WTC11 (cell line): ENCODE measurements at regions not wholly inside any gene's neighbourhood (a gene's known extent, or its start where the extent isn't known, plus 50 kb on each side); places are given as distances from the start of the nearest gene placed in this dataset.

Source experiments
- ATAC-seq: fragments of 200-7000 bp; cut with Tn5 transposase; 2 replicates; pipeline ENCODE4 v1.10.0; 2021; ENCODE audit warnings: mild to moderate bottlenecking, moderate library complexity
- CTCF ChIA-PET: fragments of 300-600 bp; sonication (Branson Sonifier 250); formaldehyde crosslinking; loops from one replicate; lab custom pipeline; 2021; ENCODE audit warnings: antibody characterized with exemption; lab: Charles Lee
- POLR2A ChIA-PET: fragments of 350-600 bp; sonication (Branson Sonifier 250); formaldehyde crosslinking; loops from one replicate; lab custom pipeline; 2021; ENCODE audit warnings: antibody characterized with exemption; lab: Charles Lee
- DNase-seq: peaks from one replicate; pipeline ENCODE4 v3.0.0; 2021; ENCODE audit warnings: low spot score
- H3K27ac Mint-ChIP-seq: 2 replicates; pipeline ENCODE4 v1.8.0; 2021; ENCODE audit warnings: mixed read lengths
- H3K27me3 Mint-ChIP-seq: 2 replicates; pipeline ENCODE4 v1.8.0; 2021; ENCODE audit warnings: low read depth, mild to moderate bottlenecking, moderate library complexity, mixed read lengths
- H3K36me3 Mint-ChIP-seq: 2 replicates; pipeline ENCODE4 v1.8.0; 2021; ENCODE audit warnings: mixed read lengths
- H3K4me1 Mint-ChIP-seq: 2 replicates; pipeline ENCODE4 v1.8.0; 2022; ENCODE audit warnings: mixed read lengths
- H3K4me3 Mint-ChIP-seq: 2 replicates; pipeline ENCODE4 v1.8.0; 2021; ENCODE audit warnings: mild to moderate bottlenecking, moderate library complexity, mixed read lengths
- H3K9me3 Mint-ChIP-seq: 2 replicates; pipeline ENCODE4 v1.8.0; 2021; ENCODE audit warnings: mixed read lengths
- CDX4 ChIP-seq: fragments of 250-450 bp; sonication (Bioruptor Pico); IDR thresholded peaks from 2 replicates; pipeline ENCODE4 v1.9.0; 2021; ENCODE audit warnings: moderate library complexity, mild to moderate bottlenecking, inconsistent platforms, borderline replicate concordance
- HMGA2 ChIP-seq: fragments of 250-450 bp; sonication (Bioruptor Pico); IDR thresholded peaks from 2 replicates; pipeline ENCODE4 v1.4.0; 2021; ENCODE audit warnings: mild to moderate bottlenecking, moderate library complexity
- HMGXB4 ChIP-seq: sonication (generic); formaldehyde crosslinking; IDR thresholded peaks from 2 replicates; pipeline ENCODE4 v1.8.1; 2023; ENCODE audit warnings: mild to moderate bottlenecking, moderate library complexity, missing genetic modification reagents
- JAZF1 ChIP-seq: fragments of 250-450 bp; sonication (Bioruptor Pico); IDR thresholded peaks from 2 replicates; pipeline ENCODE4 v1.9.0; 2021; ENCODE audit warnings: moderate library complexity, mild to moderate bottlenecking, inconsistent platforms
- MYBL2 ChIP-seq: sonication (generic); formaldehyde crosslinking; IDR thresholded peaks from 2 replicates; pipeline ENCODE4 v1.8.1; 2023; ENCODE audit warnings: mild to moderate bottlenecking, moderate library complexity, missing genetic modification reagents
- OVOL2 ChIP-seq: fragments of 250-450 bp; sonication (Bioruptor Pico); IDR thresholded peaks from 2 replicates; pipeline ENCODE4 v1.9.0; 2021; ENCODE audit warnings: mild to moderate bottlenecking, borderline replicate concordance
- RORB ChIP-seq: fragments of 250-450 bp; sonication (Bioruptor Pico); IDR thresholded peaks from 2 replicates; pipeline ENCODE4 v1.9.0; 2021; ENCODE audit warnings: mild to moderate bottlenecking
- STAT6 ChIP-seq: sonication (generic); formaldehyde crosslinking; conservative IDR thresholded peaks from 2 replicates; pipeline ENCODE4 v1.8.1; 2023; ENCODE audit warnings: mild to moderate bottlenecking, low read depth, missing genetic modification reagents, moderate library complexity
- ZNF317 ChIP-seq: sonication (generic); formaldehyde crosslinking; IDR thresholded peaks from 2 replicates; pipeline ENCODE4 v1.8.1; 2023; ENCODE audit warnings: low read depth, mild to moderate bottlenecking, moderate library complexity, missing genetic modification reagents, borderline replicate concordance
- ZNF512 ChIP-seq: sonication (generic); formaldehyde crosslinking; IDR thresholded peaks from 2 replicates; pipeline ENCODE4 v1.8.1; 2022; ENCODE audit warnings: missing genetic modification reagents, borderline replicate concordance
- TF ChIP-seq, protein P1 (sequence below): fragments of 200-600 bp; IDR thresholded peaks from 2 replicates; pipeline ENCODE4 v1.8.0; 2022; ENCODE audit warnings: antibody characterized with exemption
- TF ChIP-seq, protein P2 (sequence below): sonication (generic); formaldehyde crosslinking; IDR thresholded peaks from 2 replicates; pipeline ENCODE4 v1.8.1; 2023; ENCODE audit warnings: mild to moderate bottlenecking, missing genetic modification reagents, borderline replicate concordance

GRCh38 chr18:61750840-61751668 is 141.8 kb downstream of the RNF152 start:
- Mint-ChIP-seq H3K27ac (no peak overlapping the region), H3K27me3 (no peaks in the 10 kb centered on the region; the same call in 1 of the 2 replicates), H3K4me3 (no peak overlapping the region), H3K4me1 (peaks cover 15% of the 10 kb centered on the region), H3K36me3 (no peaks in the 10 kb centered on the region)
- DNase-seq, result no peak
- POLR2A ChIA-PET, result no interaction called here
- CTCF ChIA-PET, result no interaction called here
- TF ChIP-seq ZNF512, result no peak
- peak; percentile 96 for TF ChIP-seq HMGA2 (CRISPR knock-in tag)
- TF ChIP-seq, all 79 proteins: peak for 1
- H3K9me3 Mint-ChIP-seq, result no peaks in the 10 kb centered on the region
- no peak for ATAC-seq

DNA sequence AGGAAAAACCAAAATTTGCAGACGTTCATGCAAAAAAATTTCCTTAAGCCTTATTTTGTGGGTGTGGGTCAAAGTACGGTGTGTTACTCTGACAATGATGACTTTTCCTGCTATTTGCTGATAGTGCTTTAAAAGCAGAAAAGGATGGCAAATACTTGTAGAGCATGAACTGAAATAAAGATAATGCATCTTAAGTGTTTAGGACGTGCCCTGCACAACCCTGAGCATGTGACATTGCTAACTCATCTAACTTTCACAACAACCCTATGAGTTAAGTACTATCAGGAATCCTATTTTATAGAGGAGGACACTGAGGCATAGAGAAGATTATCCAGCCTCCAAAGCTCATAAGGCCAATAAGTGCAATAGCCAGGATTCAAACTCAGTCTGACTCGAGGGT is 143.3 kb downstream of the RNF152 start:
- H3K4me1 Mint-ChIP-seq, result peaks cover 13% of the 10 kb centered on the region
- TF ChIP-seq CDX4 (CRISPR knock-in tag) (no peak), HMGXB4 (CRISPR knock-in tag) (no peak), ZNF317 (CRISPR knock-in tag) (no peak), STAT6 (no peak), MYBL2 (CRISPR knock-in tag) (no peak), OVOL2 (CRISPR knock-in tag) (no peak), RORB (CRISPR knock-in tag) (no peak), JAZF1 (CRISPR knock-in tag) (no peak)
- TF ChIP-seq, protein P1, sequence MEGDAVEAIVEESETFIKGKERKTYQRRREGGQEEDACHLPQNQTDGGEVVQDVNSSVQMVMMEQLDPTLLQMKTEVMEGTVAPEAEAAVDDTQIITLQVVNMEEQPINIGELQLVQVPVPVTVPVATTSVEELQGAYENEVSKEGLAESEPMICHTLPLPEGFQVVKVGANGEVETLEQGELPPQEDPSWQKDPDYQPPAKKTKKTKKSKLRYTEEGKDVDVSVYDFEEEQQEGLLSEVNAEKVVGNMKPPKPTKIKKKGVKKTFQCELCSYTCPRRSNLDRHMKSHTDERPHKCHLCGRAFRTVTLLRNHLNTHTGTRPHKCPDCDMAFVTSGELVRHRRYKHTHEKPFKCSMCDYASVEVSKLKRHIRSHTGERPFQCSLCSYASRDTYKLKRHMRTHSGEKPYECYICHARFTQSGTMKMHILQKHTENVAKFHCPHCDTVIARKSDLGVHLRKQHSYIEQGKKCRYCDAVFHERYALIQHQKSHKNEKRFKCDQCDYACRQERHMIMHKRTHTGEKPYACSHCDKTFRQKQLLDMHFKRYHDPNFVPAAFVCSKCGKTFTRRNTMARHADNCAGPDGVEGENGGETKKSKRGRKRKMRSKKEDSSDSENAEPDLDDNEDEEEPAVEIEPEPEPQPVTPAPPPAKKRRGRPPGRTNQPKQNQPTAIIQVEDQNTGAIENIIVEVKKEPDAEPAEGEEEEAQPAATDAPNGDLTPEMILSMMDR, result no peak
- TF ChIP-seq, protein P2, sequence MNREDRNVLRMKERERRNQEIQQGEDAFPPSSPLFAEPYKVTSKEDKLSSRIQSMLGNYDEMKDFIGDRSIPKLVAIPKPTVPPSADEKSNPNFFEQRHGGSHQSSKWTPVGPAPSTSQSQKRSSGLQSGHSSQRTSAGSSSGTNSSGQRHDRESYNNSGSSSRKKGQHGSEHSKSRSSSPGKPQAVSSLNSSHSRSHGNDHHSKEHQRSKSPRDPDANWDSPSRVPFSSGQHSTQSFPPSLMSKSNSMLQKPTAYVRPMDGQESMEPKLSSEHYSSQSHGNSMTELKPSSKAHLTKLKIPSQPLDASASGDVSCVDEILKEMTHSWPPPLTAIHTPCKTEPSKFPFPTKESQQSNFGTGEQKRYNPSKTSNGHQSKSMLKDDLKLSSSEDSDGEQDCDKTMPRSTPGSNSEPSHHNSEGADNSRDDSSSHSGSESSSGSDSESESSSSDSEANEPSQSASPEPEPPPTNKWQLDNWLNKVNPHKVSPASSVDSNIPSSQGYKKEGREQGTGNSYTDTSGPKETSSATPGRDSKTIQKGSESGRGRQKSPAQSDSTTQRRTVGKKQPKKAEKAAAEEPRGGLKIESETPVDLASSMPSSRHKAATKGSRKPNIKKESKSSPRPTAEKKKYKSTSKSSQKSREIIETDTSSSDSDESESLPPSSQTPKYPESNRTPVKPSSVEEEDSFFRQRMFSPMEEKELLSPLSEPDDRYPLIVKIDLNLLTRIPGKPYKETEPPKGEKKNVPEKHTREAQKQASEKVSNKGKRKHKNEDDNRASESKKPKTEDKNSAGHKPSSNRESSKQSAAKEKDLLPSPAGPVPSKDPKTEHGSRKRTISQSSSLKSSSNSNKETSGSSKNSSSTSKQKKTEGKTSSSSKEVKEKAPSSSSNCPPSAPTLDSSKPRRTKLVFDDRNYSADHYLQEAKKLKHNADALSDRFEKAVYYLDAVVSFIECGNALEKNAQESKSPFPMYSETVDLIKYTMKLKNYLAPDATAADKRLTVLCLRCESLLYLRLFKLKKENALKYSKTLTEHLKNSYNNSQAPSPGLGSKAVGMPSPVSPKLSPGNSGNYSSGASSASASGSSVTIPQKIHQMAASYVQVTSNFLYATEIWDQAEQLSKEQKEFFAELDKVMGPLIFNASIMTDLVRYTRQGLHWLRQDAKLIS (CRISPR knock-in tag), result no peak
- TF ChIP-seq, all 79 proteins: peak for 0
- Mint-ChIP-seq H3K27ac (no peak overlapping the region), H3K9me3 (no peaks in the 10 kb centered on the region), H3K36me3 (no peaks in the 10 kb centered on the region), H3K4me3 (no peak overlapping the region), H3K27me3 (no peaks in the 10 kb centered on the region; the same call in 1 of the 2 replicates)
- POLR2A ChIA-PET, result no interaction called here
- no peak for ATAC-seq
- CTCF ChIA-PET, result no interaction called here
- DNase-seq, result no peak
